Fibroblast of the aortic adventitia (primary cell): ENCODE measurements at regions not wholly inside any gene's neighbourhood (a gene's known extent, or its start where the extent isn't known, plus 50 kb on each side); places are given as distances from the start of the nearest gene placed in this dataset.
A peak's percentile ranks its signal among the peaks of the same experiment; 100 is the strongest.
"Not testable (repeated sequence)": the region's sequence is repeated elsewhere in the genome, so short reads cannot be mapped to it uniquely, and the experiment has no call there.

Experiments used
- DNase-seq: peaks from one replicate; pipeline ENCODE4 v3.0.0-alpha.2; 2010; ENCODE audit warnings: low read depth
- H3K4me3 ChIP-seq: 2 replicates; pipeline ENCODE4 v1.5.1; 2011; ENCODE audit warnings: low read depth, mild to moderate bottlenecking, control low read depth, low read length, moderate library complexity
- TF ChIP-seq, protein P1 (sequence below): IDR thresholded peaks from 2 replicates; pipeline ENCODE4 v1.5.1; 2011; ENCODE audit warnings: mild to moderate bottlenecking, low read length, control low read depth, inconsistent platforms; ENCODE audit not compliant: insufficient read depth

DNA sequence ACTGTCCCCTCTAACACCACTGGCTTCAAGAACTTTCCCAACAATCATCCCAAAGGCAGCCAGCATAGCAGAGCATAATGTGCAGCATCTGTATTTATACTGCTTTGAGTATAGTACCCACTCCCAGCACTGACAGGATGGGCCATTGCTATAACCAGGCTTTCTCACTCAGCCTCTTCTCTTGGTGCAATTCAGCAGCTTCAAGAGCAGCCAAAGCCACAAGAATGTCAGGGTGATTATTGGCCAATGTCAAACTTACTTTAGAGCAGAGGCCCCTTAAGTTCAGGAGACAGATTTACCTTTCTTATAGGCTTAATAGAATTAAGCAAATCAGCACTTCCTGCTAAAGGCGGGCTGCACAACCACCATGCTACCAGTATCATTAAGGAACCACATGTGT lies 232.4 kb upstream of the RSPO3 start:
- no peak overlapping the region for H3K4me3 ChIP-seq
- TF ChIP-seq, protein P1, sequence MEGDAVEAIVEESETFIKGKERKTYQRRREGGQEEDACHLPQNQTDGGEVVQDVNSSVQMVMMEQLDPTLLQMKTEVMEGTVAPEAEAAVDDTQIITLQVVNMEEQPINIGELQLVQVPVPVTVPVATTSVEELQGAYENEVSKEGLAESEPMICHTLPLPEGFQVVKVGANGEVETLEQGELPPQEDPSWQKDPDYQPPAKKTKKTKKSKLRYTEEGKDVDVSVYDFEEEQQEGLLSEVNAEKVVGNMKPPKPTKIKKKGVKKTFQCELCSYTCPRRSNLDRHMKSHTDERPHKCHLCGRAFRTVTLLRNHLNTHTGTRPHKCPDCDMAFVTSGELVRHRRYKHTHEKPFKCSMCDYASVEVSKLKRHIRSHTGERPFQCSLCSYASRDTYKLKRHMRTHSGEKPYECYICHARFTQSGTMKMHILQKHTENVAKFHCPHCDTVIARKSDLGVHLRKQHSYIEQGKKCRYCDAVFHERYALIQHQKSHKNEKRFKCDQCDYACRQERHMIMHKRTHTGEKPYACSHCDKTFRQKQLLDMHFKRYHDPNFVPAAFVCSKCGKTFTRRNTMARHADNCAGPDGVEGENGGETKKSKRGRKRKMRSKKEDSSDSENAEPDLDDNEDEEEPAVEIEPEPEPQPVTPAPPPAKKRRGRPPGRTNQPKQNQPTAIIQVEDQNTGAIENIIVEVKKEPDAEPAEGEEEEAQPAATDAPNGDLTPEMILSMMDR = no peak
- peak; percentile 27 for DNase-seq

DNA sequence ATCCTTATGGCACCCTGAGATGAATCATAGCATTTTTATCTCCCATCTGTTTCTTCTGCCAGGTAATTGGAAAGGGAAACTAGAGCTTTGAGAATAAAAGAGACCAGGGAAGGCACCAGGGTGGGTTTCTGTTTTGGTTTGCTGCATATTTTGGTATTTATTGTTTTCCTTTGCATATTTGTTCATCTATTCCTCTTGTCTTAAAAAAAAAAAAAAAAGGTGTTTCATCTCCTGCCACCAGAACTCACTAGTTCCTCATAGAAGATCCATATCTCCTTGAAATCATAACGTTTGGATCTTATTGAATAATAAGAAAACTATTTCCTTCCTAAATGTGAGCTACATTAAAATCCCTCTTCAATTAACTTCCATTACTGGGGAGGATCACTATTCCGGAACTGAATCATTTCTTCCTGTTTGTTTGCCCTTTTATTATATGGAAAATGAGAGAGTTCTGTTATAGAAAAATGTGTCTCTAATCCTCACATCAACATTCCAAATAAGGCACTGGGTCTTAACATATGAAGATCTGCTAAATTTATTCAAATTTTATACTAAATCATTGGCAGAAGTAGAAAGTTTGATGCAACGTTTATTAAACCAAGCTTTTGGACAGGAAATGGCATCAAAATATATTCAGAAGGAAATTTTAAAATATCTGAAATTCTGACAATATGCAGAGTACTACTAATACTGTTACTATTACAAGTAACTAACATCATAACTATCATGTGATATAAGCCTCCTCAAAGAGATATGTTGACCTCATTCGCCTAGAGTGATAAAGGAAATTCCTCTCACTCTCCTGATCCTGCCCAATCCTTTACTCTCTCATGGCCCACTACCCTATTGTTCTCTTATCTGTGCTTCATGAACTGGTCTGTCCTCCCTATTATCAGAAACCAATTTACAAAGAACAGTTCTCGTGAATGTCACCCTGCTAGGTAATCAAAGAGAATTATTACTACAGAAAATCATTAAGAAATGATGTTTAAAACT lies 229.4 kb upstream of the RSPO3 start:
- TF ChIP-seq, protein P1 = no peak
- no peak for DNase-seq
- H3K4me3 ChIP-seq = no peak overlapping the region

DNA sequence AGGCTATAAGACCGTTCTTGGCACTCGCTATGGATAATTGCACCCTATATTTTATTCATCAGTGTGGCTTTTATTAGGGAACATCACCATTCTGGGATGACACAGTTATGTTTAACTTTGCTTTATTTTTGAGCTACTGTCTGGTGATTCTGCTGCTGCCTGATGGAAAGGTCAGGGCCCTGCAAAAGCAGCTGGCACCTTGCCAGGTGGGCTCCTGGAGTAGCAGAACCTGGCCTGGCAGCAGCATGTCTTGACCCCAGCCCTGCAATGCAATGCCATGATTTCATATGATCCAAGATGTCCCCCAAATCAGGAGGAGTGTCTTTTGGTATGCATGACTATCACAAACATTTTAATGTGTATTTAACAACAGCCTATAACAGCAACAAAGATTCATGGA lies 228.4 kb upstream of the RSPO3 start:
- TF ChIP-seq, protein P1 = no peak
- no peak overlapping the region for H3K4me3 ChIP-seq
- no peak for DNase-seq

DNA sequence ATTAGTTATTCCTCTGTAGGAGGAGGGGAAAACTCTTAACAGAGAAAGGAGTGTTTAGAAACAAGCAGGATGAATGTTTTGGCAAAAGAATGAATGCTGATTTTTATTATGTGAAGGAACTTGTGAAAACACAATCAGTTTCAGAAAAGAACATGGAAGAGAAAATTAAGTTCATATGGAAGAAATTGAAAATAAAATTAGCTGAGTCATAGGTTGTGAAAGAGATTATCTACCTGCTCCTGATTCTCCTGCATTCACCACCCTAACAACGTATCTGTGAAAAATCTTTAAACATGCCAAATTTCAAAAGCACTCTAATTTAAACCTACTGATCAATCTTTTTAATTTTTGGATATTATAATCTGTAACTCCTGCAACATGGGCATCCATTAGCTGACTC lies 227.3 kb upstream of the RSPO3 start:
- TF ChIP-seq, protein P1 = no peak
- no peak overlapping the region for H3K4me3 ChIP-seq
- no peak for DNase-seq

DNA sequence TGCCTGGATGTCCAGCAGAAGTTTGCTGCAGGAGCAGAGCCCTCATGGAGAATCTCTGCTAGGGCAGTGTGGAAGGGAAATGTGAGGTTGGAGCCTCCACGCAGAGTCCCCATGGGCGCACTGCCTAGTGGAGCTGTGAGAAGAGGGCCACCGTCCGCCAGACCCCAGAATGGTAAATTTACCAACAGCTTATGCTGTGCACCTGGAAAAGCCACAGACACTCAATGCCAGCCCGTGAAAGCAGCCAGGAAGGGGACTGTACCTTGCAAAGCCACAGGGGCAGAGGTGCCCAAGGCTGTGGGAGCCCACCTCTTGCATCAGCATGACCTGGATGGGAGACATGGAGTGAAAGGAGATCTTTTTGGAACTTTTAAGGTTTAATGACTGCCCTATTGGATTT lies 225.6 kb upstream of the RSPO3 start:
- not testable (repeated sequence) for DNase-seq, H3K4me3 ChIP-seq

DNA sequence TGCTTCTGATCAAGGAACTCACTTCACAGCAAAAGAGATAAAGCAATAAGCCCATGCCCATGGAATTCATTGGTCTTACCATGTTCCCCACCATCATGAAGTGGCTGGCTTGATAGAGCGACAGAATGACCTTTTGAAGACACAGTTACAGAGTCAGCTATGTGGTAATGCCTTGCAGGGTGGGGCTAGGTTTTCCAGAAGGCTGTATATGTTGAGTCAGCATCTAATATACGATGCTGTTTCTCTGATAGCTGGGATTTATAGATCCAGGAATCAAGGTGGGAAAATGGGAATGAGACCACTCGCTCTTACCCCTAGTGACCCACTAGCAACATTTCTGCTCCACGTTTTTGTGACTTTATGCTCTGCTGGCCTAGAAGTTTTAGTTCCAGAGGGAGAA lies 220.7 kb upstream of the RSPO3 start:
- no peak overlapping the region for H3K4me3 ChIP-seq
- DNase-seq = no peak
- TF ChIP-seq, protein P1 = no peak

DNA sequence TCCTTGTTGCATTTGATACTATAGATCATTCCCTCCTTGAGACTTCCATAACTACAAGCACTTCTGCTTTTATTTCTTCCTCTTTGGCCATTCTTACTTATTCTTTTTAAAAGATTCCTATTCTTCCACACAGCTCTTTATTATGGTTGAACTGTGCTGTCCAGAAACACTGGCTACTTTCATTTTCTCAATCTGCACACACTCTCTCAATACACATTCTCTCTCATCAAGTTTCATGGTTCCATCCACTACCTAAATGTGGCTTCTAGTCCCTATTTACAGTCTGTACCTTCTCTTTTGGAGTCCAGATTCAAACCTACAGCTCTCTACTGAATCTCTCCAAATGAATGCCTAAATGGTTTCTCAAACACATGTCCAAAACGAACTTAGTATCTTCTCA lies 214.3 kb upstream of the RSPO3 start:
- no peak overlapping the region for H3K4me3 ChIP-seq
- TF ChIP-seq, protein P1 = no peak
- DNase-seq = no peak
